Mammary epithelial cell (primary cell): ENCODE measurements at regions not wholly inside any gene's neighbourhood (a gene's known extent, or its start where the extent isn't known, plus 50 kb on each side); places are given as distances from the start of the nearest gene placed in this dataset.

ENCODE experiments used
- CTCF ChIP-seq, 2 donors: IDR thresholded peaks in 1 of 2; conservative IDR thresholded peaks in 1 of 2; 2 replicates each; pipeline ENCODE4 v1.5.1; 2011 to 2012; ENCODE audit warnings: inconsistent platforms in 2 of 2, low read length in 2 of 2, mild to moderate bottlenecking in 2 of 2, control low read depth in 1 of 2, low read depth in 1 of 2; ENCODE audit not compliant: insufficient read depth in 1 of 2; ENCODE audit errors: extremely low read depth in 1 of 2
- EZH2 ChIP-seq: IDR thresholded peaks from 2 replicates; pipeline ENCODE4 v1.6.1; 2012; ENCODE audit warnings: low read length, inconsistent platforms, borderline replicate concordance

DNA sequence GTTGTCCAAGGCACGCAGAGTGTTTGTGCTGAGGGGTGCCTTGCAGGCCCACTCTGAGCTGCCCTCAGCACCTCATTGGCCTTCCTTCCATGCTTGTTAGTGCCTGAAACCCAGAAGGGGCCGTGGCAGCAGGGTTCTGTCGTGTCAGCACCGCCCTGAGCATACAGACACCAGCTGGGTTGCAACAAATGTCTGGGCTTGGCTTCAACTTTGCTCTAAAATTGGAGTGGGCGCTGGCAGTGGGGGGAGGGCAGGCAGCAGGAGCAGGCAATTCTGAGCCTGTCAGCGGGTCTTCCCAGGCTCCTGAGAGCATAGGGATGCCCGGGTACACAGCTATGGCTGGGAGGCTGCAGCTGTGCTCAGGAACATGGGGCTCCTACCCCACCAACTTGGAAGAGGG lies 464.3 kb downstream of the EPHA3 start:
- no peak for TF ChIP-seq CTCF (conservative IDR thresholded peaks at IDR 0.05 in 1 of 2, IDR thresholded peaks at IDR 0.05 in 1 of 2; ENCODE audit: extremely low read depth in 1 of 2, insufficient read depth in 1 of 2, low read depth in 1 of 2, low read length in 2 of 2)
- no peak for TF ChIP-seq EZH2
